ENCODE measurements at regions not wholly inside any gene's neighbourhood (a gene's known extent, or its start where the extent isn't known, plus 50 kb on each side); places are given as distances from the start of the nearest gene placed in this dataset.

DNA sequence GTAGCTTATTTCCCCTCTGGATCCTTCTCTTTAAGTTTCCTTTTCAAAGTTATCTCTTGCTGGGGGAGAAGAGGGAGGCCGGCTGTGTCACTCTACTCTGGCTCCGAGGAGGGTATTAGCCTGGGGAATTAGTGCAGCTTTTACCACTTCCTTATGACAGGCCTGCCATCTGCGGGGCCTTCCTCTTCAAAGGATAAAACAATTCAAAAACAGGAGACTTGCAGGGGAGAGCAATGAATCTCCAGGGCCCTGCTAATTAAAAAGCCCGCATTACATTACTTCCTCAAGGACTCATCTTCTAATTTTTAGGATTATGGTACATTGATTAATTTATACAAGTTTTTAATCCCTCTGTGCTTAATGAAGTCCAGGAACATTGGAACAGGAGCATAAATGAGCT, 190.9 kb upstream of the CDH5 start:
- TF ChIP-seq, protein P1, sequence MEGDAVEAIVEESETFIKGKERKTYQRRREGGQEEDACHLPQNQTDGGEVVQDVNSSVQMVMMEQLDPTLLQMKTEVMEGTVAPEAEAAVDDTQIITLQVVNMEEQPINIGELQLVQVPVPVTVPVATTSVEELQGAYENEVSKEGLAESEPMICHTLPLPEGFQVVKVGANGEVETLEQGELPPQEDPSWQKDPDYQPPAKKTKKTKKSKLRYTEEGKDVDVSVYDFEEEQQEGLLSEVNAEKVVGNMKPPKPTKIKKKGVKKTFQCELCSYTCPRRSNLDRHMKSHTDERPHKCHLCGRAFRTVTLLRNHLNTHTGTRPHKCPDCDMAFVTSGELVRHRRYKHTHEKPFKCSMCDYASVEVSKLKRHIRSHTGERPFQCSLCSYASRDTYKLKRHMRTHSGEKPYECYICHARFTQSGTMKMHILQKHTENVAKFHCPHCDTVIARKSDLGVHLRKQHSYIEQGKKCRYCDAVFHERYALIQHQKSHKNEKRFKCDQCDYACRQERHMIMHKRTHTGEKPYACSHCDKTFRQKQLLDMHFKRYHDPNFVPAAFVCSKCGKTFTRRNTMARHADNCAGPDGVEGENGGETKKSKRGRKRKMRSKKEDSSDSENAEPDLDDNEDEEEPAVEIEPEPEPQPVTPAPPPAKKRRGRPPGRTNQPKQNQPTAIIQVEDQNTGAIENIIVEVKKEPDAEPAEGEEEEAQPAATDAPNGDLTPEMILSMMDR (IDR thresholded peaks at IDR 0.05) = no peak
- TF ChIP-seq POLR2AphosphoS5 (IDR thresholded peaks at IDR 0.05; ENCODE audit: insufficient read depth in 1 of 2, low read depth in 1 of 2) = no peak
